RKO (cell line): ENCODE measurements at regions not wholly inside any gene's neighbourhood (a gene's known extent, or its start where the extent isn't known, plus 50 kb on each side); places are given as distances from the start of the nearest gene placed in this dataset.
"Not testable (repeated sequence)": the region's sequence is repeated elsewhere in the genome, so short reads cannot be mapped to it uniquely, and the experiment has no call there.

Experiments
- DNase-seq: peaks from one replicate; pipeline ENCODE4 v3.0.0-alpha.2; 2016; ENCODE audit warnings: low spot score

DNA sequence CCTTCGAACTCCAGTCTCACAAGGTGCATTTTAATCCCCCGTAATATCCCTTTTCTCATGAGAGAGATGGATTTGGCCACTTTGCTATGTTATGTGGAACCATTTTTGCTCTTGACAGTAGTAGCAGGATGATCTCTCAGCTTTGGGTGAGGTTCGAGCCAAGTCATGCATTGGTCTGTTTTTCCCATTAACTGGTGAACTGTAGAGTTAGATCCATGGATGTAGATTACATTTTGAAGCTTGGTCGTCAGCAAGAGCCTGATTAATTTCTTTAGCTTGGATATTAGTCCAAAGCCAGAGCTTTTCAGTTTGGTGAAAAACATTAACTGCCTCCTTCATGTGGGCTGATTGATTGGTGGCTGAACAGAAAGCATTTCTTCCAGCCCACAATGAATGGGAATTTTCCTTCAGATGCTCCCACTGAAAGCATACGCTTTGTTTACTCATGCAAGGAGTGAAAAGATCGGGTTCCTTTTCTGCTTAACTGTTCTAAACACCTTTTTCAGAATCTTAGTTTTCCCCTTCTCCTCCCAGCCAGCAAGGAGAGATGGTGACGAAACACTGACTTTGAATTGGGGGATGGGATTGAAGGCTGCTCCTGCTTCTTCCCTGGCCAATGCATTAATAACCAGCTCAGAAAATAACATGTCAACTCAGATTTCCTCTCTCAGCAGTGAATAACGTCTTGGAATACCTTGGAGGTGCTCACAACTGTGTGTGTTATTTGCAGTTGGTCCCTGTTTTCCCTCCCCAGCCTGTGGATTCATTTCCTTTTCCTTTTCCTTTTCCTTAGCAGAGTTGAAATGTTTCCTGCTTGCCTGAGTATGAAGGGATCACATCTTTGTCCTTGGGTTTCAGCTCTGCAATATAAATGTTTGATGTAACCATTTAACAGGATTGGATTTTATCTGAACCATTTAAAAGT, 351.8 kb upstream of the FZD8 start:
- DNase-seq, result no peak

DNA sequence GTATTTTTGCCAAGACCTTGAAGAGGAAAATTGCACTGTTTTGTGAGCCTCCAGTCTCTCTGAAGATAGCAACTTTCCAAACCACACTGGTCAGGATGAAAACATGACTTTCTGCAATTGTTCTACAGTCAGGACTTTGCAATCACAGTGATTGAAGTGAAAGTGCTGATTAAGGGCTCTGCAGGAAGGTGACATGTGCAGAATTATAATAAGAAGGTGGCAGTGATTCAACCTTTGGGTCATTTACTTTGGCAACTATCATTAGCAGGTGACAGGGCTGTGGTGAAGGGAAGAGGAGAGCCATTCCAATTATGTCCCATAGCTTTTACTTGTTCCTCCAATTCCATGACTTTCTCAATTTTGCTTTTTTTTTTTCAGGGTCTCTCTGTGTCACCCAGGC, 350.0 kb upstream of the FZD8 start:
- no peak for DNase-seq

GRCh38 chr10:35986756-35987502, 344.8 kb upstream of the FZD8 start:
- no peak for DNase-seq

GRCh38 chr10:35979116-35979515, 337.0 kb upstream of the FZD8 start:
- DNase-seq, result no peak

- DNase-seq, result not testable (repeated sequence)
These were observed 332.0 kb upstream of the FZD8 start for GRCh38 chr10:35973912-35974591.

DNA sequence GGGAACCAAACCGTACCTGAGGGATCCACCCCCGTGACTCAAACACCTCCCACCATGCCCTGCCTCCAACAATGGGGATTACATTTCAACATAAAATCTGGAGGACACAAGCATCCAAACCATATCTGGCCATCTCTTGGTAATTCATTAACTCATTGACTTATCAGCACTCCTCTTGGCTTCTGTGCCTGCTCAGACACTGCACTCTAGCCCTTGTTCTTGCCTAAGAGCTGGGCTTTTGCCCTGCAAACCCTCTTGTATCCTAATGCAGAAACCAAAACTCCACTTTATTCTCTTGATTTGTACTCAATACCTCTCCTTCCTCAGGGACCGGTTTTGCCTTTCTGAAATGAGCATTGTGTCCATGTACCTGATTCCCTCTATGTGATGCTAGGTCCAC, 330.2 kb upstream of the FZD8 start:
- no peak for DNase-seq

- no peak for DNase-seq
These were observed 329.3 kb upstream of the FZD8 start for GRCh38 chr10:35971397-35971796.

DNA sequence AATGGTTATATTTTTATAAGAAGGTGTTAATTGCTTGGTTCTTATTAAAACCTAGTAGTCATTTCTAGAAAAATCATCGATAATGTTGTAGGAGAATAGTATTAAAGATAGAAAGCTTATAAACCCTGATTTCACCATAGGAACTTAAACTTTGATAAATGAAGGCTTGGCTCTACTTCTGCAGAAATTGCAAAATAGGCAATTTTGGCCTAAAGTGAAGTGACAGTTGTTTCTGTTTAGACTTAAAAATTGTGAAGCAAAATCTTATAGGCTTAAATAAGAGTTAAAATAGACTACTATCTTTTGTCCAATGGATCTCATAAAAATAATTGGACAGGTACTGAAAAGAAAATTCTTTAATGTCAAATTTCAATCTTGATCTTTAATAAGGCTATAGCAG, 321.6 kb upstream of the FZD8 start:
- DNase-seq, result no peak

- peak; percentile 23 for DNase-seq
These were observed 319.4 kb upstream of the FZD8 start for GRCh38 chr10:35961501-35961900.

- DNase-seq, result no peak
These were observed 317.2 kb upstream of the FZD8 start for GRCh38 chr10:35959252-35959651.

- not testable (repeated sequence) for DNase-seq
These were observed 316.5 kb upstream of the FZD8 start for GRCh38 chr10:35958609-35959008.

GRCh38 chr10:35950701-35951100, 308.6 kb upstream of the FZD8 start:
- DNase-seq, result no peak

GRCh38 chr10:35950226-35950625, 308.1 kb upstream of the FZD8 start:
- DNase-seq, result no peak

GRCh38 chr10:35949811-35950211, 307.7 kb upstream of the FZD8 start:
- no peak for DNase-seq

- DNase-seq, result no peak
These were observed 304.5 kb upstream of the FZD8 start for GRCh38 chr10:35946556-35946955.

DNA sequence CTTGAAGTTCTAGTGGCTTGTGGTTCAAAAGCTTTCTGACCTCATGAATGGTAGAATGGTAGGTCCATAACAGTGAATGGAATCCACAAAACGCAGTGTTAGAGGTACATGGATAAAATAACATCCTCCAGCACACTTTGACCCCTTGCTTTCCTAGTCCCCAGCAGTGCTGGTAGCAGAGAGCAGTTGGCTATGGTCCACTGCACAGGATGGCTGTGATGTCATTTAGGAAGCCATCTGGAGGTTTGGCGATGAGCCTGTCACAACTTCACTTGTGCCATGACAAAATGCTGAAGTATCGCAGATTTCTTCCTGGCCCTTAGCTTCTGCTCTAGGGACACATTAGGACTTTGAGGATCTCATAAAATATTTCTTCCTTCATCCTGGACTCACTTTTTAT, 300.0 kb upstream of the FZD8 start:
- DNase-seq, result no peak

GRCh38 chr10:35940141-35941041, 298.3 kb upstream of the FZD8 start:
- no peak for DNase-seq

- no peak for DNase-seq
These were observed 296.1 kb upstream of the FZD8 start for GRCh38 chr10:35938160-35938559.

DNA sequence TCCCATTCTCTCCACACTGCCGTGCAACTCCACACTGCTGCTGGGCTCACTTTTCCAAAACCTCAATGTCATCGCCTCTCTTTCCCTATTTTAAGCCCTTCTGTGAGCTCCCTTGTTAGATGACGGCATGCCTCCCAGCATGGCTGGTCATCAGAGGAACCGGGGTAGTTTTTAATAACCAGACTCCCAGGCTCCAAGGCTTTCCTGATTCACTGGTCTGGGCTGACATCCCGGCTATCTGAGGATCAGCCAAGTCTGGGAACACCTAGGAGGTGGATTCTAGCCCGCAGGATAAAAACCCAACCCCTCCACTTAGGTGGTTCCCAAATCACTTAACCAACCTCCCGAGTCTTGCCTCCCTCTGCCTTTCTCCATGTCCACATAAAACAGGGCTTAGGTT, 295.4 kb upstream of the FZD8 start:
- no peak for DNase-seq

DNA sequence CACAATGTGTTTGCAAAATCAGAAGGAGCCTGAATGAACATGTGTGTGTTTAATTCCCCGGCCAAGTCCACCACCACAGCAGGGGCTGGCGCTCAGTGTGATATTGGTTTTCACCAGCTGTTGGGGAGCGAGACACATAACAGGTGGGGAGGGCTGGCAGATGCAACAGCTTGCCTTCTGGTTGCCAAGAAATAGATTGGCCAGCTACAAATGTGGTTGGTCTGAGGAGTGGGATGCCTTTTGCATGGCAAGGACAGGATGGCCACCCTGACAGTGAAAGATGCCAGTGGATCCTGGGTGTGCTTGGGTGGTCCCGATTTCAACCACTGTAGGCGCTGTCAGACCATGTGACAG, 292.5 kb upstream of the FZD8 start:
- DNase-seq, result no peak

DNA sequence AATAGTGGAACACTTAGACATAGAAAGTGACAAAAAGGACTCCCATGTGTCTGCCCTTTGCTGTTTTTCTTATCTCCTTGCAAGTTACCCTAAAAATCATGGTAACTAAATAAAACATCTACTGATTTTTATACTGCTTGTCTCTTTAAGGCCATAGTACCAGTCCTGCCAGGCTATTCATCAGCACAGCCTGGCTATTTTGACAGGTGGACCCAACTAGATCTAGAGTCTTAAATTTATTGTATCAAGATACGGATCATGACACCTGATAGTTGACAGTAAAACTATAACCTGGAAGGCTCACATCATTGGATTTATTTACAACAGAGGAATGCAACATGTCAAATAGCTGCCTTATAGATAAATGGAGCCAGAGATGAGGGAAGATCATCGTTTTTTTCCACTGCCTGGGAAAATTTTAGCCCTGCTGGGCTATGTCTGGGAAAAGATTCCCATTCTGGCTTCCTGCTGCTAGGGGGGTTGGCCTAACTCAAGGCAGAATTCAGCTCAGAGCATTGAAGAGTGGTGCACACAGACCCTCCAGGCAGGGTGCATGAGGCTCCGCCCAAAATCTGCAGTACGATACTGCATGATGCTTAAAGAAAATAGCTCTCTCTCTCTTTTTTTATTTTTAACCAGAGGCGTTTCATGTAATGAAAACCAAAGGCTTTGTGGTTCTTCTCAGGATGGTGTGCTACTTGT, 292.0 kb upstream of the FZD8 start:
- no peak for DNase-seq
